GM23338 (cell line): ENCODE measurements at regions not wholly inside any gene's neighbourhood (a gene's known extent, or its start where the extent isn't known, plus 50 kb on each side); places are given as distances from the start of the nearest gene placed in this dataset.

Experiments used
- ATAC-seq: fragments of 200-7000 bp; cut with Tn5 transposase; 3 replicates; pipeline ENCODE4 v1.9.1; 2020
- DNase-seq: peaks from one replicate; pipeline ENCODE4 v3.0.0-alpha.2; 2015; ENCODE audit warnings: low spot score
- H2AFZ ChIP-seq: fragments of 200-600 bp; sonication (generic); 2 replicates; pipeline ENCODE4 v1.8.0; 2016; ENCODE audit warnings: antibody characterized with exemption, mild to moderate bottlenecking, moderate library complexity
- H3F3A ChIP-seq: fragments of 200-600 bp; sonication (generic); replicated peaks from 2 replicates; pipeline ENCODE4 v1.8.0; 2017; ENCODE audit warnings: antibody characterized with exemption, mixed run types, low read depth
- H3K27ac ChIP-seq: fragments of 200-600 bp; sonication (generic); 2 replicates; pipeline ENCODE4 v1.6.1; 2016; ENCODE audit warnings: low read depth
- H3K27me3 ChIP-seq: fragments of 200-600 bp; sonication (generic); 2 replicates; pipeline ENCODE4 v1.8.0; 2016; ENCODE audit warnings: mild to moderate bottlenecking, mixed run types, moderate library complexity; ENCODE audit not compliant: insufficient read depth
- H3K36me3 ChIP-seq: fragments of 200-600 bp; sonication (generic); 2 replicates; pipeline ENCODE4 v1.8.0; 2016; ENCODE audit warnings: mild to moderate bottlenecking; ENCODE audit not compliant: insufficient read depth
- H3K4me1 ChIP-seq: fragments of 200-600 bp; sonication (generic); 2 replicates; pipeline ENCODE4 v1.8.0; 2016; ENCODE audit warnings: mild to moderate bottlenecking, moderate library complexity; ENCODE audit not compliant: insufficient read depth
- H3K4me2 ChIP-seq: fragments of 200-600 bp; sonication (generic); 2 replicates; pipeline ENCODE4 v1.7.1; 2017; ENCODE audit warnings: mixed run types
- H3K4me3 ChIP-seq: fragments of 200-600 bp; sonication (generic); 2 replicates; pipeline ENCODE4 v1.6.1; 2016; ENCODE audit warnings: mixed run types
- H3K79me2 ChIP-seq: fragments of 200-600 bp; sonication (generic); replicated peaks from 2 replicates; pipeline ENCODE4 v1.8.0; 2017; ENCODE audit warnings: mild to moderate bottlenecking; ENCODE audit not compliant: insufficient read depth
- H3K9me2 ChIP-seq: fragments of 200-600 bp; sonication (generic); 2 replicates; pipeline ENCODE4 v1.8.0; 2017; ENCODE audit not compliant: insufficient read depth
- H4K20me1 ChIP-seq: fragments of 200-600 bp; sonication (generic); replicated peaks from 2 replicates; pipeline ENCODE4 v1.8.0; 2017; ENCODE audit warnings: mild to moderate bottlenecking; ENCODE audit not compliant: insufficient read depth
- H3K27ac Mint-ChIP-seq: 2 replicates; pipeline ENCODE4 v1.8.0; 2020; ENCODE audit warnings: inconsistent platforms, mild to moderate bottlenecking, moderate library complexity, mixed read lengths
- H3K27me3 Mint-ChIP-seq: 3 replicates; pipeline ENCODE4 v1.8.0; 2022; ENCODE audit warnings: low read depth, mild to moderate bottlenecking, moderate library complexity, mixed read lengths, inconsistent platforms; ENCODE audit not compliant: insufficient read depth, poor library complexity
- H3K36me3 Mint-ChIP-seq: 3 replicates; pipeline ENCODE4 v1.8.0; 2021; ENCODE audit warnings: low read depth, mild to moderate bottlenecking, inconsistent platforms, moderate library complexity, mixed read lengths
- H3K4me1 Mint-ChIP-seq: 3 replicates; pipeline ENCODE4 v1.8.0; 2020; ENCODE audit warnings: mild to moderate bottlenecking, inconsistent platforms, mixed read lengths
- H3K4me3 Mint-ChIP-seq: 3 replicates; pipeline ENCODE4 v1.8.0; 2021; ENCODE audit warnings: moderate library complexity, mild to moderate bottlenecking, inconsistent platforms, mixed read lengths
- H3K9me3 Mint-ChIP-seq: 3 replicates; pipeline ENCODE4 v1.8.0; 2020; ENCODE audit warnings: moderate library complexity, mild to moderate bottlenecking, inconsistent platforms, mixed read lengths
- CREB1 ChIP-seq: fragments of 250-450 bp; sonication (Bioruptor Pico); IDR thresholded peaks from 2 replicates; pipeline ENCODE4 v1.5.0; 2020; ENCODE audit warnings: low read depth, mild to moderate bottlenecking, moderate library complexity
- EZH2 ChIP-seq: fragments of 200-600 bp; sonication (generic); IDR thresholded peaks from one replicate; pipeline ENCODE4 v1.8.0; 2017; ENCODE audit warnings: antibody characterized with exemption, mild to moderate bottlenecking, low read depth; ENCODE audit not compliant: unreplicated experiment
- EZH2phosphoT487 ChIP-seq: fragments of 200-600 bp; sonication (generic); IDR thresholded peaks from one replicate; pipeline ENCODE4 v1.8.1; 2018; ENCODE audit warnings: antibody characterized with exemption; ENCODE audit not compliant: unreplicated experiment
- JUNB ChIP-seq: IDR thresholded peaks from one replicate; pipeline ENCODE4 v1.6.1; 2016; ENCODE audit warnings: antibody characterized with exemption; ENCODE audit not compliant: unreplicated experiment
- NANOG ChIP-seq: IDR thresholded peaks from 2 replicates; pipeline ENCODE4 v1.6.1; 2016; ENCODE audit warnings: antibody characterized with exemption, borderline replicate concordance
- POLR2AphosphoS5 ChIP-seq: IDR thresholded peaks from 2 replicates; pipeline ENCODE4 v1.6.1; 2016; ENCODE audit warnings: antibody characterized with exemption, low read depth
- STAT1 ChIP-seq: IDR thresholded peaks from one replicate; pipeline ENCODE4 v1.6.1; 2016; ENCODE audit warnings: antibody characterized with exemption; ENCODE audit not compliant: unreplicated experiment
- ZNF114 ChIP-seq: fragments of 250-450 bp; sonication (Bioruptor Pico); IDR thresholded peaks from 2 replicates; pipeline ENCODE4 v1.5.0; 2020; ENCODE audit warnings: mild to moderate bottlenecking, moderate library complexity
- ZNF331 ChIP-seq: fragments of 250-450 bp; sonication (Bioruptor Pico); IDR thresholded peaks from 2 replicates; pipeline ENCODE4 v1.5.0; 2020; ENCODE audit warnings: low read depth, mild to moderate bottlenecking, moderate library complexity
- TF ChIP-seq, protein P1 (sequence below): IDR thresholded peaks from one replicate; pipeline ENCODE4 v1.6.1; 2018; ENCODE audit warnings: antibody characterized with exemption; ENCODE audit not compliant: unreplicated experiment
- TF ChIP-seq, protein P2 (sequence below), 2 experiments: fragments of 200-600 bp in 1 of 2; sonication (generic) in 1 of 2; conservative IDR thresholded peaks; 2 replicates each; pipeline versions ENCODE4 v1.5.1 to v1.6.1; 2016 to 2017; ENCODE audit warnings: antibody characterized with exemption in 2 of 2, low read depth in 2 of 2, mild to moderate bottlenecking in 2 of 2, moderate library complexity in 1 of 2
- TF ChIP-seq, protein P3 (sequence below): IDR thresholded peaks from 2 replicates; pipeline ENCODE4 v1.6.1; 2016; ENCODE audit warnings: antibody characterized with exemption

DNA sequence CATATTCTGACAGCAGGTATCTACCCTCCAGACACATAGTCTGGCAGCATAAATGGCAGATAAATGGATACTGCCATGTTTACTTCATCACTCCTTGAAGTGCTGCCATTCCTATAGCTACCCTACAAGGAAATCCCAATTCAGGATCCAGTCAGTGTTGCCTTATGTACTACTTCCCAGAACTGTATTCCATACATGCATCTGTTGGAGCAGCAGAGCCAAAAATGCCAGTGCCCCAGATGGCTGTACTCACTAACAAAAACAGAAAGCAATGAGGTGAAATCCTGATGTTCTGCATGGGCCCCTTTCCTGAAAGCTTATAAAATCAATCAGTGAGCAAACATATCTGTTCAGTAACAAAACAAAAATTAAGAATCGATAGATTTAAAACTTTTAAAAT is 490.0 kb upstream of the COX7C start:
- Mint-ChIP-seq H3K9me3 (no peaks in the 10 kb centered on the region), H3K27me3 (no peaks in the 10 kb centered on the region), H3K4me1 (peaks cover 5% of the 10 kb centered on the region; the same call in 1 of the 3 replicates), H3K36me3 (no peaks in the 10 kb centered on the region), H3K27ac (no peak overlapping the region), H3K4me3 (no peak overlapping the region)
- H4K20me1 ChIP-seq, result no peaks in the 10 kb centered on the region
- ATAC-seq (no peak), DNase-seq (no peak)
- H3K27me3 ChIP-seq, result no peaks in the 10 kb centered on the region
- no peaks in the 10 kb centered on the region for H3K9me2 ChIP-seq
- TF ChIP-seq ZNF331 (CRISPR knock-in tag) (no peak), NANOG (no peak), JUNB (no peak), ZNF114 (CRISPR knock-in tag) (no peak), EZH2 (no peak), POLR2AphosphoS5 (no peak), STAT1 (no peak)
- TF ChIP-seq, protein P1, sequence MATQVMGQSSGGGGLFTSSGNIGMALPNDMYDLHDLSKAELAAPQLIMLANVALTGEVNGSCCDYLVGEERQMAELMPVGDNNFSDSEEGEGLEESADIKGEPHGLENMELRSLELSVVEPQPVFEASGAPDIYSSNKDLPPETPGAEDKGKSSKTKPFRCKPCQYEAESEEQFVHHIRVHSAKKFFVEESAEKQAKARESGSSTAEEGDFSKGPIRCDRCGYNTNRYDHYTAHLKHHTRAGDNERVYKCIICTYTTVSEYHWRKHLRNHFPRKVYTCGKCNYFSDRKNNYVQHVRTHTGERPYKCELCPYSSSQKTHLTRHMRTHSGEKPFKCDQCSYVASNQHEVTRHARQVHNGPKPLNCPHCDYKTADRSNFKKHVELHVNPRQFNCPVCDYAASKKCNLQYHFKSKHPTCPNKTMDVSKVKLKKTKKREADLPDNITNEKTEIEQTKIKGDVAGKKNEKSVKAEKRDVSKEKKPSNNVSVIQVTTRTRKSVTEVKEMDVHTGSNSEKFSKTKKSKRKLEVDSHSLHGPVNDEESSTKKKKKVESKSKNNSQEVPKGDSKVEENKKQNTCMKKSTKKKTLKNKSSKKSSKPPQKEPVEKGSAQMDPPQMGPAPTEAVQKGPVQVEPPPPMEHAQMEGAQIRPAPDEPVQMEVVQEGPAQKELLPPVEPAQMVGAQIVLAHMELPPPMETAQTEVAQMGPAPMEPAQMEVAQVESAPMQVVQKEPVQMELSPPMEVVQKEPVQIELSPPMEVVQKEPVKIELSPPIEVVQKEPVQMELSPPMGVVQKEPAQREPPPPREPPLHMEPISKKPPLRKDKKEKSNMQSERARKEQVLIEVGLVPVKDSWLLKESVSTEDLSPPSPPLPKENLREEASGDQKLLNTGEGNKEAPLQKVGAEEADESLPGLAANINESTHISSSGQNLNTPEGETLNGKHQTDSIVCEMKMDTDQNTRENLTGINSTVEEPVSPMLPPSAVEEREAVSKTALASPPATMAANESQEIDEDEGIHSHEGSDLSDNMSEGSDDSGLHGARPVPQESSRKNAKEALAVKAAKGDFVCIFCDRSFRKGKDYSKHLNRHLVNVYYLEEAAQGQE, result no peak
- TF ChIP-seq, protein P2, sequence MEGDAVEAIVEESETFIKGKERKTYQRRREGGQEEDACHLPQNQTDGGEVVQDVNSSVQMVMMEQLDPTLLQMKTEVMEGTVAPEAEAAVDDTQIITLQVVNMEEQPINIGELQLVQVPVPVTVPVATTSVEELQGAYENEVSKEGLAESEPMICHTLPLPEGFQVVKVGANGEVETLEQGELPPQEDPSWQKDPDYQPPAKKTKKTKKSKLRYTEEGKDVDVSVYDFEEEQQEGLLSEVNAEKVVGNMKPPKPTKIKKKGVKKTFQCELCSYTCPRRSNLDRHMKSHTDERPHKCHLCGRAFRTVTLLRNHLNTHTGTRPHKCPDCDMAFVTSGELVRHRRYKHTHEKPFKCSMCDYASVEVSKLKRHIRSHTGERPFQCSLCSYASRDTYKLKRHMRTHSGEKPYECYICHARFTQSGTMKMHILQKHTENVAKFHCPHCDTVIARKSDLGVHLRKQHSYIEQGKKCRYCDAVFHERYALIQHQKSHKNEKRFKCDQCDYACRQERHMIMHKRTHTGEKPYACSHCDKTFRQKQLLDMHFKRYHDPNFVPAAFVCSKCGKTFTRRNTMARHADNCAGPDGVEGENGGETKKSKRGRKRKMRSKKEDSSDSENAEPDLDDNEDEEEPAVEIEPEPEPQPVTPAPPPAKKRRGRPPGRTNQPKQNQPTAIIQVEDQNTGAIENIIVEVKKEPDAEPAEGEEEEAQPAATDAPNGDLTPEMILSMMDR (conservative IDR thresholded peaks at IDR 0.05; ENCODE audit: low read depth in 2 of 2), result no peak
- H3K36me3 ChIP-seq, result no peaks in the 10 kb centered on the region
- no peak overlapping the region; the same call in 1 of the 2 replicates for H2AFZ ChIP-seq
- no peaks in the 10 kb centered on the region for H3K4me1 ChIP-seq
- H3K27ac ChIP-seq, result no peak overlapping the region
- H3F3A ChIP-seq, result no peaks in the 10 kb centered on the region
- H3K4me2 ChIP-seq, result no peak overlapping the region
- no peaks in the 10 kb centered on the region for H3K79me2 ChIP-seq
- H3K4me3 ChIP-seq, result no peak overlapping the region

- Mint-ChIP-seq H3K4me3 (no peak overlapping the region), H3K36me3 (no peaks in the 10 kb centered on the region), H3K27me3 (peaks cover 2% of the 10 kb centered on the region), H3K27ac (no peak overlapping the region), H3K4me1 (peaks cover 5% of the 10 kb centered on the region; the same call in 1 of the 3 replicates), H3K9me3 (no peaks in the 10 kb centered on the region)
- H2AFZ ChIP-seq, result no peak overlapping the region
- H3K27ac ChIP-seq, result no peak overlapping the region
- no peaks in the 10 kb centered on the region for H3K79me2 ChIP-seq
- H3K36me3 ChIP-seq, result no peaks in the 10 kb centered on the region
- H3K4me2 ChIP-seq, result no peak overlapping the region
- no peaks in the 10 kb centered on the region for H3K4me1 ChIP-seq
- H4K20me1 ChIP-seq, result no peaks in the 10 kb centered on the region
- no peaks in the 10 kb centered on the region for H3K9me2 ChIP-seq
- no peaks in the 10 kb centered on the region for H3F3A ChIP-seq
- DNase-seq (no peak), ATAC-seq (no peak)
- H3K27me3 ChIP-seq, result no peaks in the 10 kb centered on the region
- no peak overlapping the region for H3K4me3 ChIP-seq
- TF ChIP-seq JUNB (no peak), CREB1 (no peak), NANOG (no peak), EZH2phosphoT487 (no peak)
- TF ChIP-seq, protein P2 (conservative IDR thresholded peaks at IDR 0.05; ENCODE audit: low read depth in 2 of 2), result no peak
- TF ChIP-seq, protein P1, result no peak
- TF ChIP-seq, protein P3, sequence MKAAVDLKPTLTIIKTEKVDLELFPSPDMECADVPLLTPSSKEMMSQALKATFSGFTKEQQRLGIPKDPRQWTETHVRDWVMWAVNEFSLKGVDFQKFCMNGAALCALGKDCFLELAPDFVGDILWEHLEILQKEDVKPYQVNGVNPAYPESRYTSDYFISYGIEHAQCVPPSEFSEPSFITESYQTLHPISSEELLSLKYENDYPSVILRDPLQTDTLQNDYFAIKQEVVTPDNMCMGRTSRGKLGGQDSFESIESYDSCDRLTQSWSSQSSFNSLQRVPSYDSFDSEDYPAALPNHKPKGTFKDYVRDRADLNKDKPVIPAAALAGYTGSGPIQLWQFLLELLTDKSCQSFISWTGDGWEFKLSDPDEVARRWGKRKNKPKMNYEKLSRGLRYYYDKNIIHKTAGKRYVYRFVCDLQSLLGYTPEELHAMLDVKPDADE, result no peak
These were observed 488.7 kb upstream of the COX7C start for GRCh38 chr5:86129009-86129408.
